ENCODE measurements at regions not wholly inside any gene's neighbourhood (a gene's known extent, or its start where the extent isn't known, plus 50 kb on each side); places are given as distances from the start of the nearest gene placed in this dataset.

- Histone ChIP-seq H3K36me3 (ENCODE audit: control insufficient read depth in 3 of 3, insufficient read depth in 3 of 3, low read length in 3 of 3) (no peaks in the 10 kb centered on the region), H3K27me3 (ENCODE audit: control insufficient read depth in 3 of 3, insufficient read depth in 3 of 3, low read length in 3 of 3) (peaks cover 8 to 14% (median 9%) of the 10 kb centered on the region in 3 donors), H3K9me3 (ENCODE audit: control insufficient read depth in 3 of 3, low read length in 3 of 3) (peaks cover 0 to 2% (median 0%) of the 10 kb centered on the region in 3 donors), H3K4me1 (ENCODE audit: control insufficient read depth in 3 of 3, insufficient read depth in 3 of 3, low read length in 3 of 3) (no peaks in the 10 kb centered on the region), H3K27ac (ENCODE audit: low read depth, low read length) (no peak overlapping the region), H3K9ac (ENCODE audit: low read depth in 1 of 3, low read length in 3 of 3) (no peak overlapping the region), H3K4me3 (ENCODE audit: low read length in 3 of 3) (no peak overlapping the region)
Observed at GRCh38 chr10:131843089-131843595, 57.7 kb upstream of the PPP2R2D start.

GRCh38 chr10:131843881-131844284, 56.9 kb upstream of the PPP2R2D start:
- no peaks in the 10 kb centered on the region for H3K36me3 ChIP-seq (ENCODE audit: control insufficient read depth in 3 of 3, insufficient read depth in 3 of 3, low read length in 3 of 3)
- peaks cover 0 to 2% (median 0%) of the 10 kb centered on the region in 3 donors for H3K9me3 ChIP-seq (ENCODE audit: control insufficient read depth in 3 of 3, low read length in 3 of 3)
- no peak overlapping the region for H3K4me3 ChIP-seq (ENCODE audit: low read length in 3 of 3)
- H3K9ac ChIP-seq (ENCODE audit: low read depth in 1 of 3, low read length in 3 of 3) = no peak overlapping the region
- no peaks in the 10 kb centered on the region for H3K4me1 ChIP-seq (ENCODE audit: control insufficient read depth in 3 of 3, insufficient read depth in 3 of 3, low read length in 3 of 3)
- H3K27ac ChIP-seq (ENCODE audit: low read depth, low read length) = no peak overlapping the region
- H3K27me3 ChIP-seq (ENCODE audit: control insufficient read depth in 3 of 3, insufficient read depth in 3 of 3, low read length in 3 of 3) = peaks cover 9 to 15% (median 14%) of the 10 kb centered on the region in 3 donors

DNA sequence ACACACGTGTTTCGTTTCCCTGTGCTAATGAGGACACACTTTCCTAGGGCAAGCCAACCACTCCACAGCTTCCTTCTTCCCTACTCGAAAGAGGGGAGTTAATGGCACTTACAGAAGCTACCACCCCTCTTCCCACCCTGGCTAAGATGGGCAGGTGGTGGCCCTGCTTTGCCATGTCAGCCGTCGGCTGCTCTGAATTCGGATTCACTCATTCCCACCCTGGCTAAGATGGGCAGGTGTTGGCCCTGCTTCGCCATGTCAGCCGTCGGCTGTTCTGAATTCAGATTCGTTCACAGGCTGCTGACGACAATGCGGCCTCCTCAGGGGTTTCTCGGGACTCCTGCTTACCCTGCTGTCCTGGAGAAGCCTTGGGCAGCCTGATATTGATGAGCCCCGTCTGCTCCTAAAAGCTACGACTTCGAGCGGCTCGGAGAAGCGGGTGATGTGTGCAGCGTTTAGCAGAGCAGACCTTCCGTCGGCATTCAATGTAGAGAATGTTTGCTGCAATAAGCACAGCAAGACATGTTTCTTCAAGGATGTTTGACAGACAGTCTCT, 56.2 kb upstream of the PPP2R2D start:
- H3K4me1 ChIP-seq (ENCODE audit: control insufficient read depth in 3 of 3, insufficient read depth in 3 of 3, low read length in 3 of 3) = no peaks in the 10 kb centered on the region
- no peak overlapping the region for H3K4me3 ChIP-seq (ENCODE audit: low read length in 3 of 3)
- H3K9ac ChIP-seq (ENCODE audit: low read depth in 1 of 3, low read length in 3 of 3) = no peak overlapping the region
- no peak overlapping the region for H3K27ac ChIP-seq (ENCODE audit: low read depth, low read length)
- H3K36me3 ChIP-seq (ENCODE audit: control insufficient read depth in 3 of 3, insufficient read depth in 3 of 3, low read length in 3 of 3) = no peaks in the 10 kb centered on the region
- peaks cover 0 to 2% (median 0%) of the 10 kb centered on the region in 3 donors for H3K9me3 ChIP-seq (ENCODE audit: control insufficient read depth in 3 of 3, low read length in 3 of 3)
- peaks cover 9 to 15% (median 14%) of the 10 kb centered on the region in 3 donors for H3K27me3 ChIP-seq (ENCODE audit: control insufficient read depth in 3 of 3, insufficient read depth in 3 of 3, low read length in 3 of 3)

DNA sequence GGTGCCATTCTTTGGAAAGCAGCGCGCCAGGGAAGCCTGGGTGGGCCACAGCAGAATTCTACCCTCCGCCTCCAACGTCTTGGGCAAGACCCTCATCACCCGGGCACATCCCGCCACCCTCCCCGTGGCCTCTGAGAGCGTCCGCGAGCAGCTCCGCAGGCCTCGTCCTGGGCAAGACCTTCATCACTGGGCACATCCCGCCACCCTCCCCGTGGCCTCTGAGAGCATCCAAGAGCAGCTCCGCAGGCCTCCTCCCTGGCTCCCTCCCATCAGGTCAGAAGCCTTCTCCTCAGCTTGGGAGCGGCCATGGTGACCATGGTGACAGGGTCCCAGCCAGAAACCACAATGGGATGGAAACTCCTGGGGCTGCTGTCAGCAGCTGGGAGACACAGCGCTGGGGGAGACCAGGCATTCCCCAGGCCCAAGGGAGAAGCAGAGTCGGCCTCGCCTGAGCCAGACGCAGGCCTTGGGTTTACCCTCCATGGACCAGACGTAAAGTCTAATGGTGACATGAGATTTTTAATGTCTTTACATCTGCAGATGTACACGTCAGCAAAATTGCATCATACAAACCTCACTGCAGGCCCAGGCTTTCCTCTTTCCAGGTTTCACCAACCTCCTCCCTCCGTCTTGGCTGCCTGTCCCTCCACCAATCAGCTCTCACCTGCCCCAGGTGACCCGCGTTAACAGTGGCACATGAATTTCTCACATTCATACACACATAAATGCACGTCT, 55.1 kb upstream of the PPP2R2D start:
- Histone ChIP-seq H3K9me3 (ENCODE audit: control insufficient read depth in 3 of 3, low read length in 3 of 3) (peaks cover 0 to 2% (median 0%) of the 10 kb centered on the region in 3 donors), H3K4me3 (ENCODE audit: low read length in 3 of 3) (no peak overlapping the region), H3K27me3 (ENCODE audit: control insufficient read depth in 3 of 3, insufficient read depth in 3 of 3, low read length in 3 of 3) (peaks cover 9 to 15% (median 11%) of the 10 kb centered on the region in 3 donors), H3K27ac (ENCODE audit: low read depth, low read length) (no peak overlapping the region), H3K9ac (ENCODE audit: low read depth in 1 of 3, low read length in 3 of 3) (no peak overlapping the region), H3K36me3 (ENCODE audit: control insufficient read depth in 3 of 3, insufficient read depth in 3 of 3, low read length in 3 of 3) (no peaks in the 10 kb centered on the region), H3K4me1 (ENCODE audit: control insufficient read depth in 3 of 3, insufficient read depth in 3 of 3, low read length in 3 of 3) (no peaks in the 10 kb centered on the region)

- Histone ChIP-seq H3K27ac (ENCODE audit: low read depth, low read length) (no peak overlapping the region), H3K36me3 (ENCODE audit: control insufficient read depth in 3 of 3, insufficient read depth in 3 of 3, low read length in 3 of 3) (no peaks in the 10 kb centered on the region), H3K4me1 (ENCODE audit: control insufficient read depth in 3 of 3, insufficient read depth in 3 of 3, low read length in 3 of 3) (no peaks in the 10 kb centered on the region), H3K9ac (ENCODE audit: low read depth in 1 of 3, low read length in 3 of 3) (no peak overlapping the region), H3K4me3 (ENCODE audit: low read length in 3 of 3) (no peak overlapping the region), H3K27me3 (ENCODE audit: control insufficient read depth in 3 of 3, insufficient read depth in 3 of 3, low read length in 3 of 3) (peaks cover 3 to 16% (median 11%) of the 10 kb centered on the region in 3 donors), H3K9me3 (ENCODE audit: control insufficient read depth in 3 of 3, low read length in 3 of 3) (peaks cover 0 to 2% (median 0%) of the 10 kb centered on the region in 3 donors)
Observed at GRCh38 chr10:131846240-131847101, 54.3 kb upstream of the PPP2R2D start.

DNA sequence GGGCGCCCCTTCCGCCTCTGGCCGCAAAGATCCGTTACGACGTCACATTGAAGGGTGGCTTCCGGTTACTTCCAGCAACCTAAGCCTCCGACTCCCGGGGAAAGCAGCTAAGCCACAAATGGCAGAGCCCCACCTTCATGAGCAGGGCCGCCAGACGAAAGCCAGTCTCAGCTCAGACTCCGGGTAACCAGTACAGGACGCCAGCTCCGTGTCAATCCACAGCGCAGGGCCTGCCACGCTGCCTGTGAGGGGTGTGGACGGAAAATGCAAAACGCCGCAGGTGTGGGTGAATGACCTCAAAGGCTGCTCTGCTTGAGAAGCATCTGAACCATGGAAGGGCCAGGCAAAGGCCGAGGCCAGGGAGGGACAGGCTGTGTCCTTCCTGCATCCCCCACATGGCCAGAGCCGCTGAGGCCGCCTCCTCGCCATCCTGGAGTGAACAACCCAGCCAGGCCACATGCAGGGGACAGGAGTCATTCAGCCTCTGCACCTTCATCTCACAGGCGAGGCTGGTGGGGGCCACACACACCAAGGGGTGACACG, 53.5 kb upstream of the PPP2R2D start:
- H3K9ac ChIP-seq (ENCODE audit: low read depth in 1 of 3, low read length in 3 of 3) = no peak overlapping the region
- no peaks in the 10 kb centered on the region for H3K36me3 ChIP-seq (ENCODE audit: control insufficient read depth in 3 of 3, insufficient read depth in 3 of 3, low read length in 3 of 3)
- H3K27ac ChIP-seq (ENCODE audit: low read depth, low read length) = no peak overlapping the region
- no peak overlapping the region for H3K4me3 ChIP-seq (ENCODE audit: low read length in 3 of 3)
- H3K4me1 ChIP-seq (ENCODE audit: control insufficient read depth in 3 of 3, insufficient read depth in 3 of 3, low read length in 3 of 3) = no peaks in the 10 kb centered on the region
- peaks cover 3 to 16% (median 11%) of the 10 kb centered on the region in 3 donors for H3K27me3 ChIP-seq (ENCODE audit: control insufficient read depth in 3 of 3, insufficient read depth in 3 of 3, low read length in 3 of 3)
- H3K9me3 ChIP-seq (ENCODE audit: control insufficient read depth in 3 of 3, low read length in 3 of 3) = peaks cover 0 to 2% (median 0%) of the 10 kb centered on the region in 3 donors

GRCh38 chr10:131848296-131848695, 52.5 kb upstream of the PPP2R2D start:
- no peak overlapping the region for H3K9ac ChIP-seq (ENCODE audit: low read depth in 1 of 3, low read length in 3 of 3)
- H3K36me3 ChIP-seq (ENCODE audit: control insufficient read depth in 3 of 3, insufficient read depth in 3 of 3, low read length in 3 of 3) = no peaks in the 10 kb centered on the region
- H3K4me3 ChIP-seq (ENCODE audit: low read length in 3 of 3) = no peak overlapping the region
- no peak overlapping the region for H3K27ac ChIP-seq (ENCODE audit: low read depth, low read length)
- H3K4me1 ChIP-seq (ENCODE audit: control insufficient read depth in 3 of 3, insufficient read depth in 3 of 3, low read length in 3 of 3) = no peaks in the 10 kb centered on the region
- H3K9me3 ChIP-seq (ENCODE audit: control insufficient read depth in 3 of 3, low read length in 3 of 3) = peaks cover 0 to 2% (median 0%) of the 10 kb centered on the region in 3 donors
- H3K27me3 ChIP-seq (ENCODE audit: control insufficient read depth in 3 of 3, insufficient read depth in 3 of 3, low read length in 3 of 3) = peaks cover 3 to 16% (median 11%) of the 10 kb centered on the region in 3 donors

DNA sequence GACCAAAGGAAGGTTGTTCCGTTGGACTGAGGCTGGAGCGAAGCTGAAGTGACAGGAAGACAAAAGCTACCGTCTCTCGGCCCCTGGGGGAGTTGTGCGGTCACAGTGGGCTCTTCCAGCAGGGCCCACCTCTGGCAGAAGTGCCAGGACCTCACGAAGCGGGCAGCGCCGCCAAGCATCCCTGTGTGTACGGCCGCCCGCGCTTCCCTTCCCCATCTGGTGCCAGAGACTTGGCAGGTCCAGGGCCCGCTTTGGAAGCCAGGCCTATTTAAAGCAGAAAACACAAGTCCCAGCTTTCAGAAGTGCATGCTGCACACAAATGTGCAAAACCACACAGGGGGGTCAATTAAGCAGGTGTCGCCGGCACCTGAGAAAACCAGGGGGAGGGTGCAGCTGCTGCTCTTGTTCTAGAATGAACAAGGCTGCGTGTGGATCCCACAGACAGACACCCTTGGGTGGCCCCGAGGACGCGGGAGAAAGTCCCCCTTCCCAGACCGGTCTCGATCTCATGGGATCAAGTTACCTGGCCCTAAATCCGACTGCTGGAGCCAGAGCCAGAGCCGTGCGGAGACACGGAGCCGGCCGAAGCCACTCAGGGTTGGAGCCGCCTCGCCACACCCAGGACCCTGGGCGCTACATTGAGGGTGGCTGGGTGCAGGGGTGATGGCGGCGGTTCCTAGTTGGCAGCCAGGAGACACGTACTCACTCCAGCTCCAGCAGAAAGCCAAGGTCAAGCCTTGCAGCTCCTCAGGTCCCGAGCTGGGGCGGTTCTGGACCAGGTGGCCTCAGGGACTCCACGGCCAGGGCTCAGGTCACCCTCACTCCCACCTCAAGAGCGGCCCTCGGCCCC, 51.8 kb upstream of the PPP2R2D start:
- Histone ChIP-seq H3K27ac (ENCODE audit: low read depth, low read length) (no peak overlapping the region), H3K27me3 (ENCODE audit: control insufficient read depth in 3 of 3, insufficient read depth in 3 of 3, low read length in 3 of 3) (peaks cover 3 to 16% (median 11%) of the 10 kb centered on the region in 3 donors), H3K36me3 (ENCODE audit: control insufficient read depth in 3 of 3, insufficient read depth in 3 of 3, low read length in 3 of 3) (no peaks in the 10 kb centered on the region), H3K4me1 (ENCODE audit: control insufficient read depth in 3 of 3, insufficient read depth in 3 of 3, low read length in 3 of 3) (no peaks in the 10 kb centered on the region), H3K4me3 (ENCODE audit: low read length in 3 of 3) (no peak overlapping the region), H3K9ac (ENCODE audit: low read depth in 1 of 3, low read length in 3 of 3) (no peak overlapping the region), H3K9me3 (ENCODE audit: control insufficient read depth in 3 of 3, low read length in 3 of 3) (peaks cover 0 to under 1% (median 0%) of the 10 kb centered on the region in 3 donors)
